NB4 (cell line): ENCODE measurements at regions not wholly inside any gene's neighbourhood (a gene's known extent, or its start where the extent isn't known, plus 50 kb on each side); places are given as distances from the start of the nearest gene placed in this dataset.

Experiments used
- DNase-seq: peaks from one replicate; pipeline ENCODE4 v3.0.0; 2010; ENCODE audit warnings: low read depth
- H3K4me3 ChIP-seq: one replicate; pipeline ENCODE4 v1.5.1; 2011; ENCODE audit warnings: mild to moderate bottlenecking, low read depth, low read length, moderate library complexity
- MYC ChIP-seq: IDR thresholded peaks from 2 replicates; pipeline ENCODE4 v1.6.1; 2011; ENCODE audit warnings: low read depth, low read length
- POLR2A ChIP-seq: IDR thresholded peaks from 2 replicates; pipeline ENCODE4 v1.6.1; 2011; ENCODE audit warnings: mild to moderate bottlenecking; ENCODE audit not compliant: insufficient read length; ENCODE audit errors: extremely low read depth
- TF ChIP-seq, protein P1 (sequence below): IDR thresholded peaks from 2 replicates; pipeline ENCODE4 v1.6.1; 2011; ENCODE audit warnings: low read depth, low read length
- TF ChIP-seq, protein P2 (sequence below): IDR thresholded peaks from one replicate; pipeline ENCODE4 v1.5.1; 2012; ENCODE audit warnings: low read depth, low read length

DNA sequence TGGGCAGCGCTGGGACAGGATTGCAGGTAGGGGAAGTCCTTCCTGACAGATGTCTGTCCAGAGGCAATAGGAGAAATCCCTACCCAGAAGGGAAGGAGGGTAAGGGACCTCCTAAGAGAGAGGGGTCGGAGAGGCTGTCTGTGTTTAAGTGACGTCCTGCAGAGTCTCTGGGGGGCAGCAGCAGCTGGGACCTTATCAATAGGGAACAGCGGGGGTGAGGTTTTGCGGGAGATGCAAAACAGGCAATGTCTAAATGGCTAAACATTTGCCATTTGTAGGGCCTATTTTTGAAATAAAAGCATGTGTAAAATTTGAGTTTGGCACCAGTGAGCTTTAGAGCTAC lies 108.7 kb upstream of the HS6ST1 start:
- no peak overlapping the region for H3K4me3 ChIP-seq
- DNase-seq: no peak
- TF ChIP-seq MYC: no peak
- TF ChIP-seq POLR2A: no peak
- TF ChIP-seq, protein P1, sequence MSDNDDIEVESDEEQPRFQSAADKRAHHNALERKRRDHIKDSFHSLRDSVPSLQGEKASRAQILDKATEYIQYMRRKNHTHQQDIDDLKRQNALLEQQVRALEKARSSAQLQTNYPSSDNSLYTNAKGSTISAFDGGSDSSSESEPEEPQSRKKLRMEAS: no peak
- TF ChIP-seq, protein P2, sequence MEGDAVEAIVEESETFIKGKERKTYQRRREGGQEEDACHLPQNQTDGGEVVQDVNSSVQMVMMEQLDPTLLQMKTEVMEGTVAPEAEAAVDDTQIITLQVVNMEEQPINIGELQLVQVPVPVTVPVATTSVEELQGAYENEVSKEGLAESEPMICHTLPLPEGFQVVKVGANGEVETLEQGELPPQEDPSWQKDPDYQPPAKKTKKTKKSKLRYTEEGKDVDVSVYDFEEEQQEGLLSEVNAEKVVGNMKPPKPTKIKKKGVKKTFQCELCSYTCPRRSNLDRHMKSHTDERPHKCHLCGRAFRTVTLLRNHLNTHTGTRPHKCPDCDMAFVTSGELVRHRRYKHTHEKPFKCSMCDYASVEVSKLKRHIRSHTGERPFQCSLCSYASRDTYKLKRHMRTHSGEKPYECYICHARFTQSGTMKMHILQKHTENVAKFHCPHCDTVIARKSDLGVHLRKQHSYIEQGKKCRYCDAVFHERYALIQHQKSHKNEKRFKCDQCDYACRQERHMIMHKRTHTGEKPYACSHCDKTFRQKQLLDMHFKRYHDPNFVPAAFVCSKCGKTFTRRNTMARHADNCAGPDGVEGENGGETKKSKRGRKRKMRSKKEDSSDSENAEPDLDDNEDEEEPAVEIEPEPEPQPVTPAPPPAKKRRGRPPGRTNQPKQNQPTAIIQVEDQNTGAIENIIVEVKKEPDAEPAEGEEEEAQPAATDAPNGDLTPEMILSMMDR: no peak

DNA sequence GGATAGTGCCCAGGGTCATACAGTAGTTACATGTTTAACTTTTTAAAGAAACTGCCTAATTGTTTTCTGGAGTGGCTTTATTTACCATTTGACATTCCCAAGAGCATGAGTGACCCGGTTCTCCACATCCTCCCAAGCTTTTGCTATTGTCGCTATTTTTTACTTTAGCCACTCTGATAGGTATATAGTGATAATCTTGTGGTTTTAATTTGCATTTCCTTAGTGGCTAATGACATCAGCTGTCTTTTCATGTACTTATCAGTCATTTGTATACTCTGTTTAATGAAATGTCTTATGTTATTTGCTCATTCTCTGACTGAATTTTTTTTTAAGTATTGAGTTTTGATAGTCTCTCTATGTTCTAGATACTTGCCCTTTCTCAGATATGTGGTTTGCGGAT lies 109.7 kb upstream of the HS6ST1 start:
- no peak for DNase-seq
- no peak overlapping the region for H3K4me3 ChIP-seq
- TF ChIP-seq POLR2A: no peak
- no peak for TF ChIP-seq MYC

DNA sequence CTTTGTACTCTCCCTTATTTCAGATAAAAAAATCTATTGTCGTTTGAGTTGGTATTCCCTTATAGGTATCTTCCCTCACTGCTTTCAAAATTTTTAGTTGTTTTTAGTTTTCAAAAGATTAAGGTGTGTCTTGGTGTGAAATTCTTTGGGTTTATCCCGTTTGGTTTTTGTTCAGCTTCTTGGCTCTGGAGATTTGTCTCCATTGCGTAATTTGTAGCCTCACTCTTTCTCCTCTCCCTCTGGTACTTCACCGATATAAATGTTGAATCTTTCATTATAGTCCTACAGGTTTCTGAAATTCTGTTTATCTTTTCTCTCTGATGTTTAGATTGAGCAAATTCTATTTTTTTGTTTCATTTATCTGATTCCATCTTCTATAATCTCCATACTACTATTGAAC lies 113.8 kb upstream of the HS6ST1 start:
- TF ChIP-seq, protein P1: no peak
- TF ChIP-seq MYC: no peak
- TF ChIP-seq, protein P2: no peak
- TF ChIP-seq POLR2A: no peak

GRCh38 chr2:128433911-128434550 lies 115.4 kb upstream of the HS6ST1 start:
- H3K4me3 ChIP-seq: no peak overlapping the region
- TF ChIP-seq, protein P2: no peak
- TF ChIP-seq MYC: no peak
- TF ChIP-seq, protein P1: no peak
- TF ChIP-seq POLR2A: no peak
- DNase-seq: no peak

More for the DNA sequence above, 113.8 kb upstream of the HS6ST1 start:
- no peak for DNase-seq
- H3K4me3 ChIP-seq: no peak overlapping the region

DNA sequence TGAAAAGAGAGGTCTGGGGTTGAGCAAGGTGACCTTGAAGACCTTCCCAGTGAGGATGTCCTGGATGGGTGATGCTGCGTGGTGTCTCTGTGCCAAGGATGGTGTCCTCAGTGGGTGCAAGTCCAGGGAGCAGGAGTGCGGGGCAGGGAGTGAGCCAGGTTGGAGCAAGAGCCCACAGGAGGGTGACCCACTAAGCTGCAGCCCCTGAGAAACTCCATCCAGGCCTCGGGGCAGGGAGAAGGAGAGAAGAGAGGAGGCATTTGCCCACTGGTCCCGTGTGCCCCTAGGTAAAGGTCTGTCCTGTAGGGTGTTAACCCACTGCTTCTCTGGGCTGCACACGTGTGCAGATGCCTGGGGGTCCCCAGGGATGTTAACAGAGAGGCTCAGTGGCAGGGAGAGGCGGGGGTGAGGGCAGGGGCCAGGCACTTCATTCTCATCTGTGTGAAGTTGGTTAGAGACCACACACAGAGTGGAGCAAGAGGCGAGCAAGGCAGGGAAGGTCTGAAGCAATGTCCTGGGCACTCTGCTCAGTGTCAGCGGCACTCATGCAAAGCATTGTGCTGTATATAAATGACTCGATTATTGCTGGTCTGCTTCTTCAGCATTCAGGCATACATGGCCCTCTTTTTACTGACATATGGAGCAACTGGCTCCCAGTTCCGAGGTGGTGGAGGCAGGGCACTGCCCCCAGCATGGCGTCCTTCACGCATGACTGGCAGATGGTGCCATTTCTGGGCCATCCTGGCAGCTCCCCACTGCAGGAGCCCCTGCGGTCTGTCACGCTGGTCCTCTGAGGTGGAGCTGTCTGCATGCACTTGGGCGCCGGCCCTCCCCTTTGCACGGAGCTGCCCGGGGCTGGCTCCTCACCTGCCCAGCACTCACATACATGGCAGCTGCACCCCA lies 117.2 kb upstream of the HS6ST1 start:
- TF ChIP-seq, protein P1: no peak; the same call in 1 of the 2 replicates
- TF ChIP-seq, protein P2: no peak
- no peak for TF ChIP-seq POLR2A
- TF ChIP-seq MYC: no peak
- no peak overlapping the region for H3K4me3 ChIP-seq
- peak; percentile 67 for DNase-seq

DNA sequence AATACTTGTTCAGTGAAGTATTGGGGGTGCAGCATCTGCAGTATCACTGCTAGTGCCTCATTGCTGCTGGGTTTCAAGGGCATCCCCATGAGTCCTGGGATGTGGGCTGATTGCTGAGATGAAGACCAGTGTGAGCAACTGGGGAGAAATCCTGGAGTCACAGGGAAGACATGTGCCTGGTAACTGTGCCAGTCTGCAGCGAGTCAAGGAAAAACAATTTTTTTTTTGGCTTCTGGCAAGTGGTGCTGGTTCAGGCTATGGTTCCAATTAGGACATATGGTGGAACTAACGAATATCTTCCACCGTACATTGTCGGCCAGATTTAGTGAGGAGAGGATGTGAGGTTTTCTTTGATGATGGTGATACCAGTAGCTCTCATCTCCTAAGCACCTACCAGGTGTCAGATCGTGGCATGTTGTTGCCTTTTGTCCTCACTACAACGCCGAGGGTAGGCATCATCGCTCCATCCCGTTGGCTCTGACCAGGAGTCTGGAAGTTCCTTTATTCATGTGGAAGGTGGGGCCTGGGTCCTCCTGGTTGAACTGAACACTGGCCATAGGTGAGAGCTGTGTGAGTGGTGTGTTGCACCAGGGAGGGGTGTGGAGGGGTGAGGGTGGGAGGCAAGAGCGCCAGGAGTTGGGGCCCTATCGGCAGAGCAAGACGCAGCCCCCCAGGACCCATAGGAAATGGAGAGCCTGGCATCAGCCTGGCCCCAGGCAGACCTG lies 118.0 kb upstream of the HS6ST1 start:
- TF ChIP-seq, protein P1: no peak
- TF ChIP-seq, protein P2: no peak
- TF ChIP-seq MYC (no peak), POLR2A (no peak)
- DNase-seq: no peak
- no peak overlapping the region for H3K4me3 ChIP-seq
